ENCODE measurements at regions not wholly inside any gene's neighbourhood (a gene's known extent, or its start where the extent isn't known, plus 50 kb on each side); places are given as distances from the start of the nearest gene placed in this dataset.

DNA sequence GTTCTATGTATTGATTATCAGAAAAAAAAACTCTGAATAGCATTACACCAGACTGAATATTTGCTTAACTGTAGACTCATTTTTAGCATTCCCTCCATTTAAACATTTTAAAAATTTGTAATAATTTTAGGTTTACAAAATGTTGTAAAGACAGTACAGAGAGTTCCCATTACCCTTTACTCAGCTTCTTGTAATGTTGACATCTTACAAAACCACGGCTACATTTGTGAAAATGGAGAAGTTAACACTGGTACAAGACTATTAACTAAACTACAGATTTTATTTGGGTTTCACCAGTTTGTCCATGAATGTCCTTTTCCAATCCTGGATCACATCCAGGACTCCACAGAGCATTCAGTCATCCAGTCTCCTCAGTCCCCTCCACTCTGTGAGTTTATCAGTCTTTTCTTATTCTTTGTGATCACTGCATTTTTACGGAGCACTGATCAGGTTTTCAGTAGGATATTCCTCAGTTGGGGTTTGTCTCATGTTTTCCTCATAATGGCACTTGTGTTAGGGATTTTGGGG, 130.0 kb upstream of the EEPD1 start:
- no peak for TF ChIP-seq CTCF (IDR thresholded peaks at IDR 0.05 in 8 of 11, conservative IDR thresholded peaks at IDR 0.05 in 3 of 11)
- TF ChIP-seq POLR2A (IDR thresholded peaks at IDR 0.05) = no peak

Measured in spleen (tissue), 7 donors.